ENCODE measurements at regions not wholly inside any gene's neighbourhood (a gene's known extent, or its start where the extent isn't known, plus 50 kb on each side); places are given as distances from the start of the nearest gene placed in this dataset.

DNA sequence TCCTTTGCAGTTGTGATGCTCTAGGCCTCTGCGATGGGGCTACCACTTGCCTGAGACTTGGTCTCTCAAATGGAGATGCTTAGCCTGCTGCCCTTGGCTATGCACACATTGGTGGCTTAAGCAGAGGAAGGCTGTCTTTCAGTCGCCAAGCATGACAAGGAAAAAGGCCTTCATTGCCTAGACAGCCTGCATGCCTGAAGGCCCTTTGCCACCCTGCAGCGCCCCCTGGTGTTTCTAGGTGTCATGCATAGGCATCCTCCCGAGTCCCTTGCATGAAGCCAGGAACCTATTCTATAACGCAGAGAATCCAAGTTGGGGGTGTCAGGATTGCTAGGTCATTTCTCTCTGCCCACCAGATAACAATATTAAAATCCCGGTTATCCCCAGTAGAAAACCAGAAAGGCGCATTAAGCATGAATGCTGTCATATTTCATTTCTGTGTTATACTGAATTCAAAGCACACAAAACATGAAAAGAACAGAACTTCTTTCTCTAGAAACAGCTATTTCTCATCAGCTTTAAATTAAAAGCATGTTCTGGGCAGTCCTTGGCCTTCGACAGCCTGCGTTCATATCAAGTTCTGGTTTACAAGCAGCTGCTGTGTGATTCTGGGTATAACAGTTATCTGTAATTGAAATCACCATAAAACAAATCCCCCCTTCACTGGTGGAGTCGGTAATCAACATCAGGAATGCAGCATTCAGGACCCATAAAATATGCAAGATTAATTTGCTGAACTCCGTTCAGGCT, 59.7 kb upstream of the TRPC7 start:
- TF ChIP-seq POLR2A (IDR thresholded peaks at IDR 0.05; ENCODE audit: extremely low read depth, insufficient read length) (no peak), CTCF (IDR thresholded peaks at IDR 0.05; ENCODE audit: low read depth, low read length) (peak; percentile 86), MYC (IDR thresholded peaks at IDR 0.05; ENCODE audit: low read depth, low read length) (no peak)
- TF ChIP-seq, protein P1, sequence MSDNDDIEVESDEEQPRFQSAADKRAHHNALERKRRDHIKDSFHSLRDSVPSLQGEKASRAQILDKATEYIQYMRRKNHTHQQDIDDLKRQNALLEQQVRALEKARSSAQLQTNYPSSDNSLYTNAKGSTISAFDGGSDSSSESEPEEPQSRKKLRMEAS (IDR thresholded peaks at IDR 0.05; ENCODE audit: low read depth, low read length), result no peak

Measured in NB4 (cell line).